ENCODE measurements at regions not wholly inside any gene's neighbourhood (a gene's known extent, or its start where the extent isn't known, plus 50 kb on each side); places are given as distances from the start of the nearest gene placed in this dataset.

DNA sequence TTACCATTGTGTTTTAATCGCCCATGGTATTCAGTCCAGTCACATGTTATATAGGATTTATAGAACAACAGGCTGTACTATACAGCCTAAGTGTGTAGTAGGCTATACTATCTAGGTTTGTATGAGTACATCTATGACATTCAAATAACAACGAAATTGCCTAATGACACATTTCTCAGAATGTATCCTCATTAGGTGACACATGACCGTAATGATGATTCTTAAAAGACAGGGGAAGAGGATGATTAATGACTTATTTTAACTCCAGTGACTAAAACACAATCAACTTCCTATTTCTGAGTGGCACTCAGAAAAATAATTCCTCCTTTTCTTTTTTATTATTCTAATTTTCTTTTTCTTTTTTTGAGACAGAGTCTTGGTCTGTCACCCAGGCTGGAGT is 63.0 kb upstream of the ACSL3 start:
- DNase-seq (ENCODE audit: low spot score), result no peak

DNA sequence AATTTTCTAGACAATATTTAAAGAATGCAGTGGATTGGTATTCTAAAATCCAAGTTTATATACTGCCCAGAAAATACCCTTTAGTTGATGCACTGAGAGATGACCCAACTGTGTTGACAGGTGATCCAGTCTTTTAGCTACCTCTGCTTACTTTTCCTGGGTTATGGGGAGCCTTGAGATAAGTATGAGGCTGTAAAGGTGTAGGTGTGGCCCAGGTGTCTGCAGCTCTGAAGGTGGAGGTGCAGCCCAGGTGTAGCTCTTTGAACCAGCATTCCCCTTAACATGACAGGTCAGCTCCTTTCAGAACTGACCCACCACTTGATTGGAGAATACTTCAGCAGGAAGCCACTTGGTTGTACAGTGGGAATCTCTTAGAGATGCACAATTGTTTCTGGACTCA is 62.3 kb upstream of the ACSL3 start:
- DNase-seq (ENCODE audit: low spot score), result no peak

DNA sequence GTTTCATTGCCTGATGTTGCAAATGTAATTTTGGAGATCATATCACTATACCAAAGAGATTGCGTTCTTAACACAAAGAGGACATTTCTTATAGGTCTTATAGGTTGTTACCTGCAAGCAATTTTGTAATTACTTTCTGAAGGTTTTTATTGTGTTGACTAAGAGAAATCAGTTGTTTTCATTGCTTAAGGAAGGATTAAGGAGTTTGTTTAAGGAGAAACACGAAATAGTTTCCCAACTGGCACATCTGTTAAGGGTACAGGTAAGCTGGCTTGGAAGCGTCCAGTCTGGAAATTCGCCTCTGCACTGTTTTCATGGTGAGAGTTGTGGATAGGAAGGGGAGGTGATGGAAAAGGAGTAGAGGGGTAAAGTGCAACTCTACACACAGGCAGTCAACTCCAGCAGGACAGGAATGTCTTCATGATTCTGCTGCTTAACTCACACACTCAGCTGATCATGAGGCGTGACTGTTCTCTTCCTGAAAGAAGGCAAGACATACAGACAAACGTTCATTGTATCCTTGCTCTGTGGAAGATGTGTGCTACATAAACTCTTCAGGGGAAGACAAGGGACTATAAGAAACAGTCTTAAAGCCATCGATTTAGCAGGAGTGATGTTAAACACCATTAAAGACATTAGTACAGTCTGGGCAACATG is 61.4 kb upstream of the ACSL3 start:
- DNase-seq (ENCODE audit: low spot score), result no peak

DNA sequence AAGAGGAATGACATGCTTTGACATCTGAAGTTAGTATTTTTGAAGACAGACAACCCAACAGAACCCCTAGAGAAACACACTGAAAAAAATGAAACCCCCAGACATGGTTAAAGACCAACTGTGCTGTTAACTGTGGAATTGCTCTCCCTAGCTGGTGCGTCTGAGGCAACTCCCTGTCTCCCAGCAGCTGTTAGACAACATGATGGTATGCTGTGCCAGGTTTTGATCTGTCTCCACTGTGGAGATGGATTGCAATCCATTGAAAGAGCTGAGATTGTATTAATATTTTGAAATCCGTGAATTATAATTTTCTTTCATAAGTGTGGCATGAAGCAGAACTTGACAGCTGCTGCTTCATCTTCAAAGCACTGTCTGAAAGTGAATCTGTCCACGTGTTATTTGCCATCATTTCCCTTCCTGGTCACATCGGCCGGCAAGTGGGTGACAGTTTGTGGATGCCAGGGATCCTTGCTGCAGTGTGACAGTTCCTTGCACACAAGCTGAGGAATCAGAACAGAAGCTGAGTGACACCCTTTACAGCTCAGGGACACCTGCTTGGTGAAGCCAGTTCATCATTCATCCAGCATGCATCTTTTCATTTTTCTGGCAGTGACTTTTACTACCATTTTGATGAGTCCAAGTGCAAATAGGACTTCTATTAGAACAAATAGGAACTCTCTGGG is 58.2 kb upstream of the ACSL3 start:
- DNase-seq (ENCODE audit: low spot score), result no peak

DNA sequence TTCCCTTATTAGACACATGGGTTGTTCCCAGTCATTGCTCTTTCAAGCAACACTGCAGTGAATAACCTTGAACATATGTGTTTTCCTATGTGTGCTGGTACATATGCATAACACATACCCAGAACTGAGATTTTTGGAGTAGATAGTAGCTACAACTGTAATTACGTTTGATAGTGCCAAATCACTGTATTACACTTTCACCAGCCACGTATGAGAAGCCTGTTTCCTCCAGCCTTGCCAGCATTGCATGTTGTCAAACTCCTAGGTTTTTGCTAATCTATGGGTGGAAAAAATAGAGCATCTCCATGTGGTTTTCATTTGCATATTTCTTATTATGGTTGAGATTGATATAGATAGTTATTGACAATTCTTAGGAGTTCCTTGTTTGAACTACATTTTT is 56.5 kb upstream of the ACSL3 start:
- DNase-seq (ENCODE audit: low spot score), result no peak

DNA sequence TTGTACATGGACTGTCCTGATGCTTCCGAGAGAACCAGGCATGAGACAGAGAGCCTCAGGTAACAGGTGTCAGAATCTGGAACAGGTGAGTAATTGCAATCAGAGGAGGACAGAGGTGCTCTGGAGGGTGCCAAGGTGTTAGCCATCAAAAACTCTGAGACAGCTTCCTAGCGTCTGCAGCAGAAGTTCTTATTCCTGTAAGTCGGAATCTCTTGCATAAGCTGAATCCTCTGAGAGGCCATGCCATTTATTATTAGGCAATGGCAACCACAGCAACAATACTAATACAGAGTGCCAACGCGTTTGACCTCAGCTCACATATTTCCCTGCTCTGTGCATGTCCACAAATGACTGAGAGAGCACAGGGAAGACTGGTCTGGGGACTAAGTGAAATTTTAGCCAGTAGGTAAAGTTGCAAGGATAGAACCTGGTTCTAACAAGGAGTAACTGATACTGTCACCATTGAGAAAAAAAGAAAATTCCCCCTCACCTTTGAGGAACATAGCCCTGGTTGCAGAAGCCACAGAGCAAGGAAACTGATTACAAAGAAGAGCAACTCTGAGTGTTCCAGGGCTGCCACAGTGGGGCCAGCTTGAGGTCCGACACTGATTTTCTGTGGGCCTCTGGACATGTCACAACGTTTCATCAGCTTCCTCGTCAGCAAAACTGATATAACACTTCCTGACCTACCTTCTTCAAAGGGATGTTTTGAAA is 55.1 kb upstream of the ACSL3 start:
- no peak for DNase-seq (ENCODE audit: low spot score)

DNA sequence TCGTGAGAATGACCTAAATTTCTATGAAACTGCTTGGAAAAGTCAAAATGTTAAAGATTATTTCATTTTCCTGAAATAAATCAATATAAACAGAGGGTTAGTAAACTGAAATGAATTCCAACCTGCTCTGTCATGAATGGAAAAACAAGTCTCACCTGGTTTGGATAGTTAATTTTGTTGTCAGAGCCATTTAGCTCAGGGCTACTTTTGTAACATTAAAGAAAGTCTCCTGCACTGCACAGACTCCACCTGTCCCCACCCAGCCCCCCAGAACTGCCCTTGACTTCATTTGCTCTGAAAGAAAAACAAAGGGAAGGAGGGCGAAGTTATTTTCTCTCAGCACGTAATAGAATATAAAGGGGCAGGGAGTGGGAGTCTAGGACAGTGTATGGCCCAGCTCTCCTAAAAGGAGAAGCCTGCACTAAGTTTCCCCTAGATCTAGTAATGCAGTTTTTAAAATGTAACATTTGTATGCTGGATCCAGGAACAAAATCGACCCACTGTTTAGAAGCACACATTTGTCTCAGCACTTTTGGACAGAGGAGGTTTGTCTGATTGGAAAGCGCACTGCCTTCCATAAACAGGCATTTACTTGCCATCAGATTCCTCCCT is 54.2 kb upstream of the ACSL3 start:
- no peak for DNase-seq (ENCODE audit: low spot score)

DNA sequence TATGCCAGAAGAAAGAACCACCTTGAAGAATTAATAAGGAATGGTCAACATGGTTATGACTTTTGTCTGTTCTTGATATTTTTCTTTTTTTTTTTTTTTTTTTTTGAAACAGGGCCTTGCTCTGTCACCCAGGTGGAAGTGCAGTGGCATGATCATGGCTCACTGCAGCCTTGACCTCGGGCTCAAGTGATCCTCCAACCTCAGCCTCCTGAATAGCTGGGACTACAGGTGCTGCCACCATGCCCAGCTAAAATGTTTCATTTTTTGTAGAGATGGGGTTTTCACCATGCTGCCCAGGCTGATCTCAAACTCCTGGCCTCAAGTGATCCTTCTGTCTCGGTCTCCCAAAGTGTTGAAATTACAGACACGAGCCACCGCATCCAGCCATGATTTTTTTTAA is 53.4 kb upstream of the ACSL3 start:
- no peak for DNase-seq (ENCODE audit: low spot score)

DNA sequence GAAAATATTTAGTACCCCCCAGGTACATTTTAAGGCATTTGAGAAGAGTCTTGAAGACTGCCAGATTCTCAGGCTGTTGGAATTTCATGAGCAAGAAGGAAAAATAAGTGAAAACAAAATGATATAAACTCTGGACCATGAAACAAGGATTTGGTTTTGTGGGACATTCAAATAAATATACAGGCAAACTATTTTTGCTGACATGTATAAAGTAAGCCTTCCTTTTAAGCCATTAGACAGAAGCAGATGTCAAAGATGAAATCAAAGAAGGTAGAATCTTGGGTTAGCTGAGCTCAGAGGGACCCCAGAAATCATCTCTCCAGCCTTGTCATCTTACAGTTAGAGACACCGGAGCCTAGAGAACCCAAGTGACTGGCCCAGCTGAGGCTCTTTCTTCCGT is 51.3 kb upstream of the ACSL3 start:
- DNase-seq (ENCODE audit: low spot score), result no peak

DNA sequence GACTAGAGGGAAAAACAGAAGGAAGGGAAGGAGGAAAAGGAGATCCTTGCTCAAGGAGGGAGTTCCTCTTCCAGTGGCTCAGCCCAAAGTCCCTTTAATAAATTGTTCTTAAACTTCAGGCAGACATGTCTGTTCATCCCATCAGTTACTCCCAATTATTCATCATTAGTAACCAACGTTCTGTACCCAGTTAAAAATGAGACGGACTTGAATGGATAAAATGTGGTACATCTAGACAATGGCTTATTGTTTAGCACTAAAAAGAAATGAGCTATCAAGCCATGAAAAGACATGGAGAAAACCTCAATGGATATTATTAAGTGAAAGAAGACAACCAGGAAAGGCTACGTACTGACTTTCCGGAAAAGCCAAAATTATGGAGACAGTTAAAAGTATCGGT is 50.8 kb upstream of the ACSL3 start:
- no peak for DNase-seq (ENCODE audit: low spot score)

All from mucosa of gallbladder (tissue), 1 donor.